HEK293T (cell line): ENCODE measurements at regions not wholly inside any gene's neighbourhood (a gene's known extent, or its start where the extent isn't known, plus 50 kb on each side); places are given as distances from the start of the nearest gene placed in this dataset.

Source experiments
- ARNT ChIP-seq: fragments of 450-650 bp; IDR thresholded peaks from 2 replicates; pipeline ENCODE4 v1.6.1; 2017; ENCODE audit warnings: mild to moderate bottlenecking
- FOXM1 ChIP-seq: fragments of 450-650 bp; IDR thresholded peaks from 2 replicates; pipeline ENCODE4 v1.6.1; 2017; ENCODE audit warnings: mild to moderate bottlenecking, borderline replicate concordance
- L3MBTL2 ChIP-seq: fragments of 450-650 bp; conservative IDR thresholded peaks from 2 replicates; pipeline ENCODE4 v1.6.1; 2016; ENCODE audit warnings: mild to moderate bottlenecking
- NFRKB ChIP-seq: fragments of 450-650 bp; IDR thresholded peaks from 2 replicates; pipeline ENCODE4 v1.6.1; 2016; ENCODE audit warnings: mild to moderate bottlenecking, moderate library complexity
- SP1 ChIP-seq: fragments of 450-650 bp; IDR thresholded peaks from 2 replicates; pipeline ENCODE4 v1.6.1; 2017

DNA sequence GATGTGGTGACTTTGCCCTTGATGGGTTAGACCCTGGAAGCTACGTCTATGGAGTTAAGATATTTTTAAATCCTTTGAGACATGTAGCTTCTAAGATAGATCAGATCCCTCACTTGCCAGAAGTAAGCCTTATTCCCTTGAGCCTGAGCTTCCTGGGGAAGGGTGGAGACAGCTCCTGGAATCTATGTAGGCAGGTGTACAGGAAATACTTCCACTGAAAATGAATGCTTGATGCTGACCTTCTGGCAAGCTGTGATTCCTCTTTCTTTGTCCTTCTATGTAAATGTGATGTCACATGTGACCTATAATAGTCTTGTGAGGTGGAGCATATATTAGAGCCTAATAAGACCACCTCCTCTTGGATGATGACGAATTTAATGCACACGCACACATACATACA, 1152.0 kb upstream of the ACO1 start:
- TF ChIP-seq L3MBTL2 (no peak), NFRKB (no peak), SP1 (no peak), FOXM1 (no peak), ARNT (no peak)
